HepG2 (cell line): ENCODE measurements at regions not wholly inside any gene's neighbourhood (a gene's known extent, or its start where the extent isn't known, plus 50 kb on each side); places are given as distances from the start of the nearest gene placed in this dataset.
A peak's percentile ranks its signal among the peaks of the same experiment; 100 is the strongest.

Experiments
- BCL6 ChIP-seq: IDR thresholded peaks from 2 replicates; pipeline ENCODE4 v1.6.1; 2016; ENCODE audit warnings: missing genetic modification reagents, missing compliant biosample characterization
- ELF1 ChIP-seq: sonication (generic); formaldehyde crosslinking; IDR thresholded peaks from 2 replicates; pipeline ENCODE4 v1.4.0; 2020; ENCODE audit warnings: missing genetic modification reagents
- KDM1A ChIP-seq: IDR thresholded peaks from 2 replicates; pipeline ENCODE4 v1.6.1; 2016; ENCODE audit warnings: missing compliant biosample characterization
- NCOA1 ChIP-seq: sonication (generic); formaldehyde crosslinking; IDR thresholded peaks from 2 replicates; pipeline ENCODE4 v1.9.0; 2021; ENCODE audit warnings: missing genetic modification reagents
- PAX8 ChIP-seq: sonication (generic); formaldehyde crosslinking; IDR thresholded peaks from 2 replicates; pipeline ENCODE4 v1.8.0; 2022; ENCODE audit warnings: mild to moderate bottlenecking, missing genetic modification reagents, borderline replicate concordance
- REL ChIP-seq: sonication (generic); formaldehyde crosslinking; conservative IDR thresholded peaks from 2 replicates; pipeline ENCODE4 v1.8.0; 2022; ENCODE audit warnings: mild to moderate bottlenecking, missing genetic modification reagents, moderate library complexity
- RERE ChIP-seq: IDR thresholded peaks from 2 replicates; pipeline ENCODE4 v1.6.1; 2016; ENCODE audit warnings: low read depth, missing genetic modification reagents, missing compliant biosample characterization
- ZNF142 ChIP-seq: sonication (generic); formaldehyde crosslinking; IDR thresholded peaks from 2 replicates; pipeline ENCODE4 v1.4.0; 2020; ENCODE audit warnings: missing genetic modification reagents
- ZNF414 ChIP-seq: sonication (generic); formaldehyde crosslinking; IDR thresholded peaks from 2 replicates; pipeline ENCODE4 v1.5.0; 2020; ENCODE audit warnings: missing genetic modification reagents
- ZNF446 ChIP-seq: sonication (generic); formaldehyde crosslinking; IDR thresholded peaks from 2 replicates; pipeline ENCODE4 v1.5.0; 2020; ENCODE audit warnings: mild to moderate bottlenecking, missing genetic modification reagents
- ZNF496 ChIP-seq: sonication (generic); formaldehyde crosslinking; IDR thresholded peaks from 2 replicates; pipeline ENCODE4 v1.8.1; 2023; ENCODE audit warnings: mild to moderate bottlenecking, moderate library complexity, missing genetic modification reagents; ENCODE audit not compliant: insufficient replicate concordance
- ZNF646 ChIP-seq: sonication (generic); formaldehyde crosslinking; IDR thresholded peaks from 2 replicates; pipeline ENCODE4 v1.9.0; 2021; ENCODE audit warnings: mild to moderate bottlenecking, missing genetic modification reagents

- TF ChIP-seq ZNF646 (CRISPR knock-in tag), result no peak
- TF ChIP-seq REL, result no peak
- TF ChIP-seq ELF1 (CRISPR knock-in tag), result no peak
- no peak for TF ChIP-seq PAX8
- no peak for TF ChIP-seq ZNF142 (CRISPR knock-in tag)
- TF ChIP-seq ZNF414 (CRISPR knock-in tag), result no peak
- no peak for TF ChIP-seq ZNF446 (CRISPR knock-in tag)
- TF ChIP-seq RERE (CRISPR knock-in tag), result 0 out of 2 replicates have a peak, but pooled peaks have one; percentile 28
- TF ChIP-seq NCOA1, result no peak
- TF ChIP-seq KDM1A, result no peak
- TF ChIP-seq ZNF496 (CRISPR knock-in tag), result no peak
- TF ChIP-seq BCL6 (CRISPR knock-in tag), result peak; percentile 41; the same call in 1 of the 2 replicates
Measured at GRCh38 chr18:39344487-39344886, 1778.9 kb upstream of the CELF4 start (continued).
